ENCODE measurements at regions not wholly inside any gene's neighbourhood (a gene's known extent, or its start where the extent isn't known, plus 50 kb on each side); places are given as distances from the start of the nearest gene placed in this dataset.

DNA sequence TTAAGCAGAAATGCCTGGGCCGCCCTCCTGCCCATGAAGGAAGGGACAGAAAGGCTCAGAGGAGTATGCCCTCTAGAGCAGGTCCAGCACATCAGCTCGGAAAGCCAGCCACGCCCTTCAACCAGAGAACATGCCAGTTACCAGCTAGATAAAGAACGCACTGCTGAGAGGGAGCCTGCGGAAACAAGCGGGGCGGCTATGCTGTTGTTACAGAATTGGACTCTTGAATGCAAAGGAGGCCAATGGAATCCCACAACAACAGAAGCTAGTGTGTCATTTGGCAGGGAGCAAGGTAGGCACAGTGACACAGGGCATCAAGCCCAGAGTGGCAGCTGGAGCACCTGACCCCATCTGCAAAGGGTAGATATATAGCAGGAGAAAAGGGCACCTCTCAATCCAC, 242.9 kb upstream of the ID2 start:
- Histone ChIP-seq H3K36me3 (ENCODE audit: low read depth) (no peaks in the 10 kb centered on the region), H3K4me3 (no peak overlapping the region), H3K9me3 (no peaks in the 10 kb centered on the region), H3K4me1 (ENCODE audit: low read depth) (no peaks in the 10 kb centered on the region)
- TF ChIP-seq, protein P1, sequence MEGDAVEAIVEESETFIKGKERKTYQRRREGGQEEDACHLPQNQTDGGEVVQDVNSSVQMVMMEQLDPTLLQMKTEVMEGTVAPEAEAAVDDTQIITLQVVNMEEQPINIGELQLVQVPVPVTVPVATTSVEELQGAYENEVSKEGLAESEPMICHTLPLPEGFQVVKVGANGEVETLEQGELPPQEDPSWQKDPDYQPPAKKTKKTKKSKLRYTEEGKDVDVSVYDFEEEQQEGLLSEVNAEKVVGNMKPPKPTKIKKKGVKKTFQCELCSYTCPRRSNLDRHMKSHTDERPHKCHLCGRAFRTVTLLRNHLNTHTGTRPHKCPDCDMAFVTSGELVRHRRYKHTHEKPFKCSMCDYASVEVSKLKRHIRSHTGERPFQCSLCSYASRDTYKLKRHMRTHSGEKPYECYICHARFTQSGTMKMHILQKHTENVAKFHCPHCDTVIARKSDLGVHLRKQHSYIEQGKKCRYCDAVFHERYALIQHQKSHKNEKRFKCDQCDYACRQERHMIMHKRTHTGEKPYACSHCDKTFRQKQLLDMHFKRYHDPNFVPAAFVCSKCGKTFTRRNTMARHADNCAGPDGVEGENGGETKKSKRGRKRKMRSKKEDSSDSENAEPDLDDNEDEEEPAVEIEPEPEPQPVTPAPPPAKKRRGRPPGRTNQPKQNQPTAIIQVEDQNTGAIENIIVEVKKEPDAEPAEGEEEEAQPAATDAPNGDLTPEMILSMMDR (IDR thresholded peaks at IDR 0.05) = no peak
- ATAC-seq (peak; percentile 70), DNase-seq (no peak)
- intact Hi-C loops (cut with DNase I, micrococcal nuclease) = no loop called here

DNA sequence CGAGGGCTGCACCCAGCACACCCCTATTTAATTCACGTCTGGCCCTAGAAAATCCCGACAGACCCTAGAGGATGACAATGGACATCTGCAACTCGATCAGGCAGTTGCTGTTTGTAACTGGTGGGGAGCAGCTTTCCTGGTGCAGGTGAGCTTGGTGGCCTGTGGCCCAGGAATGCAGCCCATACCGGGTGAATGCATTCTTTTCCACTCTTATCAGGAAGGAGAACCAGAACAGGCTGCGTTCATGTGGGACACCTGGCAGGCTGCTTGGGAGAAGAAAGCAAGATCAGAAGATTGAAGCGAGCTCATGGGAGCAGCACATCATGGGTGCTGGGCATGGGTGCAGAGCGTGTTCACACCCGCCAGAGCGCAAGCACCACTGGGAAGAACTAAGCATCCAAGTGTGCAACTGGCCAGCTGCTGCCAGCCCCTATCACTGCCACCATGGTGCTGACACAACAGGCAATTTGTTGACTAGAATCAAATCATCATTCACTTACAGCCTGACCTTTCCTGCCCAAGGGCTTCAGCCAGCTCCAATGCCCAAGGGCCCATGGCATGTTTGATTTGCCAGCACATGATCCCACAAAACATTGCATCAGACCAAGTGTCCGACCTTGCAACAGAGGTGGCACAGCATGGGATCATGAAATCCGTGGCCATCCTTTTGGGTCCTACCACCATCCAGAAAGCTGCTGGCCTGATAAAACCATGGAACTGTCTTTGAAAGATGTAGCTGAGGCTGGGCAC, 241.7 kb upstream of the ID2 start:
- ATAC-seq (no peak), DNase-seq (no peak)
- H3K36me3 ChIP-seq (ENCODE audit: low read depth) = no peaks in the 10 kb centered on the region
- H3K9me3 ChIP-seq = no peaks in the 10 kb centered on the region
- intact Hi-C loops (cut with DNase I, micrococcal nuclease) = no loop called here
- TF ChIP-seq, protein P1 (IDR thresholded peaks at IDR 0.05) = no peak
- H3K4me1 ChIP-seq (ENCODE audit: low read depth) = no peaks in the 10 kb centered on the region
- H3K4me3 ChIP-seq = no peak overlapping the region

DNA sequence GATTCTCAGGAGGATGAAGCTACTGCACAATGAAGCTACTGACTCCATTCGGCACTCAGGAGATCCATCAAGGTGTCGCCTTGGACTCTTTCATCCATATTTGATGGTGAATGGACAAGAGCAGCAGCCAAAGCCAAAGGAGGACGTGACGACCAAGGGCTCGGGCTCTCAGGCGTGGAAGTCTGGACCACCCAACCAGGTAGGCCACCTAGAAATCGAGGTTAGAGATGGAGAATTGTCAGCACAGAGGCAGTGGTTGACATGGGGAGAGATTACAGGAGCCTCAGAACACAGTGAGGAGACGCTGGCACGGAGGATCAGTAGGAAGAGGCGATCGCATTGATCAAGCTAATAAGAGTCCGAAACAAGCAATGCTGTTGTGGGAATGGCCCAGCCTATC, 240.5 kb upstream of the ID2 start:
- TF ChIP-seq, protein P1 (IDR thresholded peaks at IDR 0.05) = no peak
- Histone ChIP-seq H3K4me1 (ENCODE audit: low read depth) (no peaks in the 10 kb centered on the region), H3K9me3 (no peaks in the 10 kb centered on the region), H3K36me3 (ENCODE audit: low read depth) (no peaks in the 10 kb centered on the region), H3K4me3 (no peak overlapping the region)
- intact Hi-C loops (cut with DNase I, micrococcal nuclease) = no loop called here
- ATAC-seq (no peak), DNase-seq (no peak)

DNA sequence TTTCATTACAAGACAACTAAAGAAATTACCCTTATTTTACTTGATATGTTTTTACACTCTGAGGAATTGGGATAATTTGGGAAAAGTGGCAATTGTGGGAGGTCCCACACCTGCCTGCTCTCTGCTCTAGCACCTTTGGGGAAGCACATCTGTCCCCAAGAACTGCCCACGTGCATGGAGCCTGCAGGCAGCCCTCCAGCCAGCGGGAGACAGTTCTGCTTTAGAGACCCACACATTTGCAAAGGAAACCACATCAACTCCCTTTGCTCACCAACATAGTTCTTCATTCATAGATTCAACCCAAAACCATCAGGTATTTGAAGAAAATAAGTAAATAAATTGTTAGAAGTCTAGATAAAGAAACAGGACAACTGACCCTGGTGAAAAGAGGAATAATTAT, 239.9 kb upstream of the ID2 start:
- Histone ChIP-seq H3K9me3 (no peaks in the 10 kb centered on the region), H3K36me3 (ENCODE audit: low read depth) (no peaks in the 10 kb centered on the region), H3K4me1 (ENCODE audit: low read depth) (no peaks in the 10 kb centered on the region), H3K4me3 (no peak overlapping the region)
- DNase-seq = no peak
- TF ChIP-seq, protein P1 (IDR thresholded peaks at IDR 0.05) = no peak
- intact Hi-C loops (cut with DNase I, micrococcal nuclease) = no loop called here
- no peak for ATAC-seq

DNA sequence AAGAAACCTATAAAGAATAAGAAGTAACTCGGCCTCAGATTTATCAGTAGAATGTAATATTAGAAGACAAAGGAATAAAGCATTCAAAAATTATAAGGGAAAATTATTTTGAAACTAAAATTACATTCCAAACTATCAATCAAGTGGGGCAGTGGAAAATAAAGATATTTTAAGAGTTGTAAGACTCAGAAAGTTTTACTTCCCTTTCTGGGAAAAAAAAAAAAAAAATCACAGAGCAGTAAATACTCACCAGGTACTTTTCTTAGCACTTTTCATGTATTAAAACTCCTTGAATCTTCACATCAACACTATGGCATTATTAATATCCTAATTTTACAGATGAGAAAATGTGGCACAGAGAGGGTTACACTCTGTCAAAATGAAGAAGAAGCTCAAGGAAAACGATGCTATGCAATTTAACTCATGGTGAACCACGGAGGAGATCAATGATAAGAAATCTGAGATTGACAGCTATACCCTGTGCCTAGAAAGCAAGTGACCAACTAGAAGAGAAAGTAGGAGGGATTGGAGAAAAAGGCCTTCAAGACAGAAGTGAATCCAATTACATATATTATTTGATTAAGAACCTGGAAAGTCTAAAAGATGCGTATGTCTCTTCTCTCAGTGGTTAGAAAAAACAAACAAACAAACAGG, 238.9 kb upstream of the ID2 start:
- Histone ChIP-seq H3K36me3 (ENCODE audit: low read depth) (no peaks in the 10 kb centered on the region), H3K9me3 (no peaks in the 10 kb centered on the region), H3K4me3 (no peak overlapping the region), H3K4me1 (ENCODE audit: low read depth) (no peaks in the 10 kb centered on the region)
- DNase-seq (no peak), ATAC-seq (no peak)
- TF ChIP-seq, protein P1 (IDR thresholded peaks at IDR 0.05) = no peak
- intact Hi-C loops (cut with DNase I, micrococcal nuclease) = no loop called here

All from mucosa of descending colon (tissue), 3 donors.